NCI-H2171 treated with DMSO at 0.1 percent for 48 hours (cell line): ENCODE measurements at regions not wholly inside any gene's neighbourhood (a gene's known extent, or its start where the extent isn't known, plus 50 kb on each side); places are given as distances from the start of the nearest gene placed in this dataset.

Experiments used
- DNase-seq: peaks from one replicate; lab custom pipeline; 2025; lab: John Stamatoyannopoulos, UW

- no peak for DNase-seq
Observed at GRCh38 chr4:156238171-156238570, 284.5 kb upstream of the CTSO start.

- DNase-seq = no peak
Observed at GRCh38 chr4:156237231-156237630, 283.6 kb upstream of the CTSO start.

DNA sequence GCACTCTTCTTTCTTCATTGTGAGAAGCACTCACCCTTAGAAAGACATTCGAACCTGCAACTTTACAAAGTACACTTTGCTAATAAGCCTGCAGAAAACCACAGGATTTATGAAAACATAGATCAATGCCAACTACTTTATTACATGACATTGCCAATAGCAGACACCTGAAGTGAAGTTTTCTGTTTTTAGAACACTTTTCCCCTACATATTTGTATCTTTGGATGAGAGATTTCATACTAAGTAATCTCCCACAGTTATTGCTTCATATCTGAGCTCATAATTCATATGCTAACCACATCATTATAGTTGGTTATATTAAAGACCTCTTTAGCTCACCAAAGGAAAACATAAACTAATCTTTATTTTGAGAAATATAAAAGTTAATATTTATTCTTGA lies 276.5 kb upstream of the CTSO start:
- DNase-seq = no peak

DNA sequence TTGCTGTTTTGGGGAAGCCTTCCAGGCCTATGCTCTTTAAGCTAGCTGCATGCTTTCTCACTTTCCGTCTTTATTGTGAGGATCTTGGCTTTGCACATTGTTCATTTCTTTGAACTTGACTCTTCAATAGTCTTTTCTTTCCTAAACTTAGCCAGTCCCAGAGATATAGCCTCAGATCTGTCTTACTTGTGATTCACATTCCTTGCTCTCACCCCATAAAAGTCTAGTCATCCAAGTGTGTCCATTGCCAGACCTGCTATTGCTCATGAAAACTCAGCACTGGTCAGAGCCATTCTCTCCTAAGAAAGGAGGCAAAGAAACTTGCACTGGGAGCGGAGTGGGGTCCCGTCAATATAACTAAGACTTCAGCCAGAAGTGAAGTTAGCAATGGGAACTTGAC lies 275.0 kb upstream of the CTSO start:
- no peak for DNase-seq

- no peak for DNase-seq
Observed at GRCh38 chr4:156227321-156227720, 273.7 kb upstream of the CTSO start.

- DNase-seq = peak; percentile 3
Observed at GRCh38 chr4:156223985-156224384, 270.3 kb upstream of the CTSO start.

GRCh38 chr4:156217236-156217635 lies 263.6 kb upstream of the CTSO start:
- no peak for DNase-seq

DNA sequence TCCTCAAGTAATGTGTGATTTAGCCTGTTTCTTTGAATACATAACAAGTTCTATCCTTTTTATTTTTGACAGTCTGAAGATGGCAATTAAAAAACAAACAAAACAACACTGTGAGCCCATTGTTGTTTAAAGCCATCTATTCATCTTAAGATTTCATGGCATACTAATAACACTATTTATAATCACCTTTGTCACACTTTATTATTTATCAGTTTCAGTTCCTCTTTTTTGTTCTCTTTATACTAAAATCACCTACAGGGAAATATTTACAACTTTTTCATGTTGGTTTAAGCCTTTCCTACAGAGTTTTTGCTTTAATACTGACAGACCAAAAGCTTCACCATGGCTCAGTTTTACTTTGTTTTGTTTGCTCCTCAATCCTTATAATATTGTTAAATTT lies 247.4 kb upstream of the CTSO start:
- DNase-seq = no peak

GRCh38 chr4:156198511-156198910 lies 244.8 kb upstream of the CTSO start:
- no peak for DNase-seq

- DNase-seq = peak; percentile 83
Observed at GRCh38 chr4:156197216-156197615, 243.6 kb upstream of the CTSO start.

- DNase-seq = no peak
Observed at GRCh38 chr4:156196722-156197121, 243.1 kb upstream of the CTSO start.

DNA sequence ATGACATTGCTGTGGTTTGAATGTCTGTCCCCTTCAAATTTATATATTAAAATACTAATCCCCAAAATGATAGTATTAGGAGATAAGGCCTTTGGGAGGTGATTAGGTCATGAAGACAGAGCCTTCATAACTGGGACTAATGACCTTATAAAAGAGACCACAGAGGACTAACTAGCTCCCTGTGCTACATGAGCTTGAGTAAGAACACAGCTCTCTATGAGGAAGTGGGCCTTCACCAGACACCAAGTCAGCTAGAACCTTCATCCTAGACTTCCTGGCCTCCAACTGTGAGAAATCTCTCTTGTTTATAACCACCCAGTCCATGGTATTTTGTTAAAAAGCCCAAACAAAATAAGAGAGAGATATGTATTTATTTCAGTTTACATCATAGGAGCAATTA lies 242.2 kb upstream of the CTSO start:
- DNase-seq = no peak

- DNase-seq = no peak
Observed at GRCh38 chr4:156194896-156195295, 241.2 kb upstream of the CTSO start.

DNA sequence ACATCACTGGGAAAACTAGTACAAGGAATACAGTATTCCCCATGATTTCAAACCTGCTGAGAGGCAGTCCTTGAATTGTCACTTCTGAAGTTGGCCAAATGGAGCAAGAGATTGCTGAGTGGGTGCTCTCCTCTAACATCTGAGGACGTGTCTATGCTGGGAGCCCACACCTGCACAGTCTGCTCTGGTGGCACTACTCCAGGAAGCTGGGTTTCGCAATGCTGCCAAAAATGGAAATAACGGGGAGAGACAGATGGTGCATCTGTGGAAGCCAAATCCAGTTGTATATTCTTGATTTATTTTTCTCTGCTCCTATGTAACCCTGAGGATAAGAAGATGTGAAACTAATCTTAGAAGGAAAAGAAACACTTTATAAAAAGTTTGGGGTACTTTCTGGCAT lies 240.1 kb upstream of the CTSO start:
- peak; percentile 90 for DNase-seq

DNA sequence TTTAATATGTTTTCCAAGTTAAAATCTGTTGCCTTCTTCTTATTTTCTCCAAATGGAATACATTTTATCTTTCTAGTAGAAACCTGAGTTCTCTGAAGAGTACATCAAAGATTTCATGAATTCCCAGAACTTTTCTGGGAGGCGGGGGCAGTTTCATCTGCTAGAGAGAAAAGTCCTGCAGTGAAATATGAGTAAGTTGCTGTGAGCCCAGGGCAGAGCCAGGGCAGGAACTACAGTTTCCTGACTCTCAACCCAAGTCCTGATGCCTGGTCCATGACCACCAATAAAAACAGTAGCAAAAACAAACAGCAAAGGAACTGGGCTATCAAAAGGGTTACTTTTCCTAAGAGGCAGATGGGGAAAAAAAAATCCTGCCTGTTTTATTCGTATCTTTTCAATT lies 239.4 kb upstream of the CTSO start:
- DNase-seq = no peak

DNA sequence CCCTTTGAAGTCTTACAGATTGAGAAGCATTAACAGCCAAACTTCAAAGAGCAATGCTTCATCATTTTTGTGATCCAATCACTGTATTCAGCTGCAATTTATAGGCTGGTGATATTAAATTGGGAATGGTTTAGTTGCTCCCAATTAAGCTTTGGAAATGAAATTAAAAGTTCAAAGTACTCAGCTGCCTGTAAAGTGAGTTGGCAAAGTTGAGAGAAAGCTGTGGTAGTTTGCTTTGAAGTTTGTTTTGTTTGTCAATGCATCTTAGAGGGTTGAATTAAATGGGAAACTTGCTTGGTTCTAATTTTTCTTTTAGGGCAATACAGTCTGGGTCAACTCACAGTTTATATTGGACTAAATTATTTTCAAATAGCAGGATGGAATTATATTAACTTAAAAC lies 238.4 kb upstream of the CTSO start:
- DNase-seq = no peak

DNA sequence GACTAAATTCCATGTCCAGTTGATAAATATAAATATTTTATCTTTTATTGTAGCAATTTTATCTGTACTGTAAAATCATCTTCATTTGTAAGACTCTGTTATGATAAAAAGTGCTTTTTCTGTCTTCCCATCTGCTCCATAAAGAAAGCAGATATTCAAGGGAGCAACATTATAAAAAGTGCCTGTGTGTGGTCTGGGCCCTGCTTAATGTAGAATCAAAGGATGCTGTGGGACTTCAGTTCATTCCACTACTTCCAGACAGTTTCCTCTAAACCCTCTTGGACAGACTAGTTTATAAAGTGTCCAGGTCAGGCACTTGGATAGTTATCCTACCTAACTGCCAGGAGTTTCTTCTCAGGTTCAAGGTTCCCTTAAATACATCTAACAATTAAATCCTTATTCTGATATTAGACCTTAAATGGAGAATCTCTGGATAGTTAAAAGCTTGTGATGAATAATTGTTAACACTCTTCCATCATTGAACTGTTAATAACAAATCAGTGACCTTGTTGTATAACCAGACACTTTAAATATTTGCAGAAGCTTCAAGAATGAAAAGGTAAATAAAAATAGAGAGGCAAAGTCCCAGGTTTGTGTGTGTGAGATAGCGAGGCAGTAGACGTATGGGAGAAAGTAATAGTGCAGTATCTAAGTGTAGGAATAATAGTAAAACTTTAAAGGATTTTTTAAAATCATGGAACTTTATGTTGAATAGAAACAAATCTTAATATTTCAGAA lies 237.5 kb upstream of the CTSO start:
- no peak for DNase-seq

GRCh38 chr4:156190615-156191014 lies 236.9 kb upstream of the CTSO start:
- DNase-seq = peak; percentile 6

DNA sequence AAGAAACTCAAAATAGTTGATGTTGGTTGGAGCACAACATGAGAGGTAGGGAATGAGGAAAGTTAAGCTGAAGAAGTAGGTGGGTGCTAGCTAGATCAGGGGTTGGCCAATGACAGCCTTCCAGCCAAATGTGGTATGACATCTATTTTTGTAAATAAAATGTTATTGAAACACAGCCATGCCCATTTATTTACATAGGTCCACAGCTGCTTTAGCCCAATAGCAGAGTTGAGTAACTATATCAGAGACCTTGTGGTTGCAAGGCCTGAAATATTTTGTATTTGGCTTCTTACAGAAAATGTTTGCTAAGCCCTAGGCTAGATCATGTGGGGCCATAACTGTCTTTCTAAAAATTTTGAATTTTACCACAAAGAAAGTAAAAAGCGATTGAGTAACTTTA lies 234.9 kb upstream of the CTSO start:
- no peak for DNase-seq

- DNase-seq = no peak
Observed at GRCh38 chr4:156186111-156186510, 232.4 kb upstream of the CTSO start.

- no peak for DNase-seq
Observed at GRCh38 chr4:156185514-156186055, 231.9 kb upstream of the CTSO start.

DNA sequence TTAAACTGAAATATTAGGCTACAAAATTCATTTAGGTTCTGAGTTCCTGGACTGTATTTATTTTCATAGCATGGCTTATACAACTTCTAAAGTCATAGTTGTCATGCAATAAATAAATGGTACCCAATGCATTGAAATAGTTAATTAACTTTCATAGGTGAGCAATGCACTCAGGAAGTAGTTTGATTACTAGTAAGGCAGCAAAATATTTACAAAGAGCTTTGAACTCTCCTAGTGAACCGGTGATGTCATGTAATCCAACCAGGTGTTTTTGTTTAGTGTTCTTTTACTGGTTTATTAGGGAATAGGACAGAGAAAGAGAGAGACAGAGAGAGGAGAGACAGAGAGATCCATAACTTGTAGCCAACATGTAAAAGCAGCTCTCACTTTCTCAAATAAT lies 228.6 kb upstream of the CTSO start:
- DNase-seq = no peak

DNA sequence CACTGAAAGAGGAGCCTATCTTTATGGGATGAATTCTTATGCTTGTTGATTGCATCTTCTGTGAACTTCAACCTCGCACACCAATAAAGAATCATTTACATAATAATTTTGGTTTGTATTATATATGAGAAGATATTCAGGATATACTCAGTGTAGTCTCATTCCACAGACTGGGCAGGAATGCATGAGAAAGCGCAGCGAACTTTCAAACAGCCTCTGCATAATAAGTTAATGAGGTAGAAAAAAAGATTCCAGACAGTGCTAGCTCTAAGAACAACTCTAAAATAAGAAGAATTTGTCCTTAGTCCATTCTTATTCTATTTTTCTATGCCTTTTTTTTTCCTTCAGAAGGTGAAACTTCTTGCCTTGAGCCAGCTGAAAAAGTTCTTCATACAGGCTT lies 224.3 kb upstream of the CTSO start:
- DNase-seq = no peak

GRCh38 chr4:156176896-156177295 lies 223.2 kb upstream of the CTSO start:
- DNase-seq = no peak
